Muscle of leg (tissue), 3 donors: ENCODE measurements at regions not wholly inside any gene's neighbourhood (a gene's known extent, or its start where the extent isn't known, plus 50 kb on each side); places are given as distances from the start of the nearest gene placed in this dataset.

ENCODE experiments used
- DNase-seq: peaks from one replicate; pipeline ENCODE4 v3.0.0; 2013
- H3K27ac ChIP-seq: one replicate; pipeline ENCODE4 v1.5.1; 2013; ENCODE audit warnings: mild to moderate bottlenecking, low read length, control low read depth
- H3K27me3 ChIP-seq: one replicate; pipeline ENCODE4 v1.6.1; 2013; ENCODE audit warnings: low read length; ENCODE audit not compliant: control insufficient read depth, insufficient read depth
- H3K36me3 ChIP-seq: one replicate; pipeline ENCODE4 v1.6.1; 2013; ENCODE audit warnings: low read length; ENCODE audit not compliant: control insufficient read depth, insufficient read depth
- H3K4me1 ChIP-seq: one replicate; pipeline ENCODE4 v1.6.1; 2013; ENCODE audit warnings: low read length; ENCODE audit not compliant: control insufficient read depth, insufficient read depth
- H3K4me3 ChIP-seq: one replicate; pipeline ENCODE4 v1.5.1; 2013; ENCODE audit warnings: low read length, control low read depth
- H3K9me3 ChIP-seq: replicated peaks from 2 replicates; pipeline ENCODE4 v1.6.1; 2013; ENCODE audit warnings: low read depth, low read length; ENCODE audit not compliant: control insufficient read depth
- WGBS: methylation state at CpG from one replicate; pipeline ENCODE4 v1.1.5; 2013; ENCODE audit warnings: missing lambda C conversion rate; ENCODE audit not compliant: insufficient coverage; 5-methylcytosine and 5-hydroxymethylcytosine counted together

- no peak for DNase-seq
- Histone ChIP-seq H3K27ac (no peak overlapping the region), H3K4me1 (no peaks in the 10 kb centered on the region), H3K27me3 (no peaks in the 10 kb centered on the region), H3K9me3 (no peaks in the 10 kb centered on the region), H3K36me3 (no peaks in the 10 kb centered on the region), H3K4me3 (no peak overlapping the region)
Observed at GRCh38 chr1:88043834-88044233, 640.2 kb upstream of the PKN2 start.

- Histone ChIP-seq H3K9me3 (no peaks in the 10 kb centered on the region), H3K36me3 (no peaks in the 10 kb centered on the region), H3K27me3 (no peaks in the 10 kb centered on the region), H3K4me1 (no peaks in the 10 kb centered on the region), H3K4me3 (no peak overlapping the region), H3K27ac (no peak overlapping the region)
- DNase-seq = no peak
- WGBS = no CpG with 5 or more reads among the region's 1 CpG
Observed at GRCh38 chr1:88052167-88052566, 631.9 kb upstream of the PKN2 start.

GRCh38 chr1:88053065-88053464, 631.0 kb upstream of the PKN2 start:
- no peaks in the 10 kb centered on the region for H3K36me3 ChIP-seq
- no peaks in the 10 kb centered on the region for H3K9me3 ChIP-seq
- no peak overlapping the region for H3K27ac ChIP-seq
- 83% methylated on average over 1 of the region's 2 CpGs for WGBS
- H3K4me3 ChIP-seq = no peak overlapping the region
- DNase-seq = no peak
- H3K4me1 ChIP-seq = no peaks in the 10 kb centered on the region
- no peaks in the 10 kb centered on the region for H3K27me3 ChIP-seq

- WGBS = 100% methylated on average over 1 of the region's 3 CpGs
- Histone ChIP-seq H3K9me3 (no peaks in the 10 kb centered on the region), H3K36me3 (no peaks in the 10 kb centered on the region), H3K4me3 (no peak overlapping the region), H3K27ac (no peak overlapping the region), H3K27me3 (no peaks in the 10 kb centered on the region), H3K4me1 (no peaks in the 10 kb centered on the region)
- no peak for DNase-seq
Observed at GRCh38 chr1:88056881-88057280, 627.2 kb upstream of the PKN2 start.

- no CpG with 5 or more reads among the region's 2 CpGs for WGBS
- DNase-seq = no peak
- Histone ChIP-seq H3K36me3 (no peaks in the 10 kb centered on the region), H3K27me3 (no peaks in the 10 kb centered on the region), H3K4me1 (no peaks in the 10 kb centered on the region), H3K27ac (no peak overlapping the region), H3K9me3 (no peaks in the 10 kb centered on the region), H3K4me3 (no peak overlapping the region)
Observed at GRCh38 chr1:88058205-88058604, 625.9 kb upstream of the PKN2 start.

- H3K27ac ChIP-seq = no peak overlapping the region
- DNase-seq = no peak
- no peaks in the 10 kb centered on the region for H3K36me3 ChIP-seq
- no CpG with 5 or more reads among the region's 1 CpG for WGBS
- H3K9me3 ChIP-seq = no peaks in the 10 kb centered on the region
- no peaks in the 10 kb centered on the region for H3K4me1 ChIP-seq
- H3K27me3 ChIP-seq = no peaks in the 10 kb centered on the region
- no peak overlapping the region for H3K4me3 ChIP-seq
Observed at GRCh38 chr1:88060112-88060673, 623.9 kb upstream of the PKN2 start.

- Histone ChIP-seq H3K9me3 (no peaks in the 10 kb centered on the region), H3K4me3 (no peak overlapping the region), H3K36me3 (no peaks in the 10 kb centered on the region), H3K4me1 (no peaks in the 10 kb centered on the region), H3K27me3 (no peaks in the 10 kb centered on the region), H3K27ac (no peak overlapping the region)
- WGBS = 29% methylated on average over 1 of the region's 3 CpGs
- DNase-seq = peak; percentile 8
Observed at GRCh38 chr1:88060750-88061491, 623.2 kb upstream of the PKN2 start.

GRCh38 chr1:88061492-88062177, 622.4 kb upstream of the PKN2 start:
- Histone ChIP-seq H3K27ac (no peak overlapping the region), H3K4me3 (no peak overlapping the region), H3K4me1 (no peaks in the 10 kb centered on the region), H3K27me3 (no peaks in the 10 kb centered on the region), H3K9me3 (no peaks in the 10 kb centered on the region), H3K36me3 (no peaks in the 10 kb centered on the region)
- peak; percentile 35 for DNase-seq

GRCh38 chr1:88062650-88063153, 621.4 kb upstream of the PKN2 start:
- no CpG with 5 or more reads among the region's 3 CpGs for WGBS
- DNase-seq = peak; percentile 6
- no peaks in the 10 kb centered on the region for H3K27me3 ChIP-seq
- no peaks in the 10 kb centered on the region for H3K4me1 ChIP-seq
- no peak overlapping the region for H3K4me3 ChIP-seq
- H3K27ac ChIP-seq = no peak overlapping the region
- H3K36me3 ChIP-seq = no peaks in the 10 kb centered on the region
- no peaks in the 10 kb centered on the region for H3K9me3 ChIP-seq

- H3K4me3 ChIP-seq = no peak overlapping the region
- H3K36me3 ChIP-seq = no peaks in the 10 kb centered on the region
- DNase-seq = peak; percentile 71
- H3K27ac ChIP-seq = no peak overlapping the region
- no peaks in the 10 kb centered on the region for H3K9me3 ChIP-seq
- H3K4me1 ChIP-seq = no peaks in the 10 kb centered on the region
- H3K27me3 ChIP-seq = no peaks in the 10 kb centered on the region
- no CpG with 5 or more reads among the region's 2 CpGs for WGBS
Observed at GRCh38 chr1:88063605-88064004, 620.5 kb upstream of the PKN2 start.
